ENCODE measurements at regions not wholly inside any gene's neighbourhood (a gene's known extent, or its start where the extent isn't known, plus 50 kb on each side); places are given as distances from the start of the nearest gene placed in this dataset.
"Not testable (repeated sequence)": the region's sequence is repeated elsewhere in the genome, so short reads cannot be mapped to it uniquely, and the experiment has no call there.

GRCh38 chr7:133167300-133167699 is 85.4 kb upstream of the CHCHD3 start:
- TF ChIP-seq ZFX (IDR thresholded peaks at IDR 0.05; ENCODE audit: borderline replicate concordance) (no peak), CTCF (IDR thresholded peaks at IDR 0.05) (no peak)
- H3K27ac ChIP-seq: no peak overlapping the region

GRCh38 chr7:133169167-133169822 is 83.6 kb upstream of the EXOC4 start:
- not testable (repeated sequence) for H3K27ac ChIP-seq

- not testable (repeated sequence) for H3K27ac ChIP-seq
Observed at GRCh38 chr7:133177476-133177875, 75.4 kb upstream of the EXOC4 start.

GRCh38 chr7:133180717-133181116 is 72.2 kb upstream of the EXOC4 start:
- TF ChIP-seq ZFX (IDR thresholded peaks at IDR 0.05; ENCODE audit: borderline replicate concordance) (no peak), CTCF (IDR thresholded peaks at IDR 0.05) (no peak)
- no peak overlapping the region for H3K27ac ChIP-seq

GRCh38 chr7:133183042-133183794 is 69.7 kb upstream of the EXOC4 start:
- no peak for TF ChIP-seq ZFX (IDR thresholded peaks at IDR 0.05; ENCODE audit: borderline replicate concordance)
- no peak for TF ChIP-seq CTCF (IDR thresholded peaks at IDR 0.05)
- H3K27ac ChIP-seq: no peak overlapping the region

- no peak for TF ChIP-seq ZFX (IDR thresholded peaks at IDR 0.05; ENCODE audit: borderline replicate concordance)
- no peak for TF ChIP-seq CTCF (IDR thresholded peaks at IDR 0.05)
- no peak overlapping the region for H3K27ac ChIP-seq
Observed at GRCh38 chr7:133183969-133184368, 68.9 kb upstream of the EXOC4 start.

GRCh38 chr7:133185512-133185911 is 67.4 kb upstream of the EXOC4 start:
- H3K27ac ChIP-seq: no peak overlapping the region

More at GRCh38 chr7:133185512-133185911, 67.4 kb upstream of the EXOC4 start:
- TF ChIP-seq CTCF (IDR thresholded peaks at IDR 0.05): no peak
- no peak for TF ChIP-seq ZFX (IDR thresholded peaks at IDR 0.05; ENCODE audit: borderline replicate concordance)
